Activated CD4-positive, alpha-beta T cell treated with anti-CD3 and anti-CD28 coated beads, Interleukin-2, amount 10 ng/mL, durations not matched to agents 24 days and 14 days (primary cell): ENCODE measurements at regions not wholly inside any gene's neighbourhood (a gene's known extent, or its start where the extent isn't known, plus 50 kb on each side); places are given as distances from the start of the nearest gene placed in this dataset.

Experiments used
- DNase-seq: peaks from one replicate; pipeline ENCODE4 v3.0.0; 2022
- H3K27ac Mint-ChIP-seq: one replicate; pipeline ENCODE4 v1.8.0; 2022; ENCODE audit warnings: mild to moderate bottlenecking, mixed read lengths
- H3K27me3 Mint-ChIP-seq: one replicate; pipeline ENCODE4 v1.8.0; 2022; ENCODE audit warnings: mixed read lengths
- H3K36me3 Mint-ChIP-seq: one replicate; pipeline ENCODE4 v1.8.0; 2022; ENCODE audit warnings: low read depth, mild to moderate bottlenecking, mixed read lengths
- H3K4me1 Mint-ChIP-seq: one replicate; pipeline ENCODE4 v1.8.0; 2021; ENCODE audit warnings: mixed read lengths
- H3K4me3 Mint-ChIP-seq: one replicate; pipeline ENCODE4 v1.8.0; 2022; ENCODE audit warnings: mild to moderate bottlenecking, moderate library complexity, mixed read lengths
- H3K9me3 Mint-ChIP-seq: one replicate; pipeline ENCODE4 v1.8.0; 2021; ENCODE audit warnings: mixed read lengths
- intact Hi-C: fragments of 100-400 bp; cut with micrococcal nuclease; formaldehyde crosslinking; loops from one replicate; pipeline ENCODE4 v1.15.1; 2023

DNA sequence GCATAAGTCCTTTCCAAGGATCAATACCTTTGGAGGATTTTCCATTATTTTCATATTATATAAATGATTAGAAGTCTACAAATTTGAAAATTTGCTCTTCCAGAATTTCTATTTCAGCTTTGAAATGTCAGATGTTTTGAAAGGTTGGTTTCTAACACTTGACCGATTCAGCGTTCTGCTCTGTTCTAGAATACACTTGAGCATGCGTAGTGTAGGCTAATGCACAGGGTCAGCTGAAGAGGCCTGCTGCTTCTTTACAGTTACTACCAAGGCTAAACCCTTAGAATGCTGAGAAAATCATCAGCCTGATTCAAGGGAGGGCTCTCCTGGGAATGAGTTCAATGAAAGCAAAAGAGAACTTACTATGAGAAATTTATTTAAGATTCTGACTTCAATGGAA is 177.6 kb downstream of the RNF144B start:
- H3K27me3 Mint-ChIP-seq = peaks cover 2% of the 10 kb centered on the region
- H3K27ac Mint-ChIP-seq = no peak overlapping the region
- H3K9me3 Mint-ChIP-seq = no peaks in the 10 kb centered on the region
- no peak overlapping the region for H3K4me3 Mint-ChIP-seq
- no peak for DNase-seq
- H3K4me1 Mint-ChIP-seq = no peaks in the 10 kb centered on the region
- H3K36me3 Mint-ChIP-seq = no peaks in the 10 kb centered on the region
- intact Hi-C loops = no loop called here

DNA sequence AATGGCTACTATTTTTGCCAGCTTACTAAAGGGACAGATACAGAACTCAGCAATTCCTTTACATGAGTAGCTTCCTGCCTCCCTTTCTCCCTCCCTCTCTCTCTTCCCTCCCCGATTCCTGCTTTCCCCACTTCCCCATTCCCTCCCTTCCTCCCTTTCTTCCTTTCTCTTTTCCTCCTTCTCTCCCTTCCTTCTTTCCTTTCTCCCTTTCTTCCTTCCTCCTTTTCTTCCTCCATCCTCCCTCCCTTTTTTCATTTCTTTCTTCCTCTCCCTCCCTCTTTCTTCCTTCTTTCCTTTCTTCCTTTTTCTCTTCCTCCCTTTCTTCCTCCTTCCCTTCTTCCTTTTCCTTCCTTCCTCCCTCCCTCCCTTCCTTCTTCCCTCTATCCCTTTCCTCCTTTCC is 178.1 kb downstream of the RNF144B start:
- intact Hi-C loops = no loop called here
- H3K4me1 Mint-ChIP-seq = no peaks in the 10 kb centered on the region
- H3K4me3 Mint-ChIP-seq = no peak overlapping the region
- no peak overlapping the region for H3K27ac Mint-ChIP-seq
- H3K36me3 Mint-ChIP-seq = no peaks in the 10 kb centered on the region
- no peaks in the 10 kb centered on the region for H3K9me3 Mint-ChIP-seq
- no peak for DNase-seq
- peaks cover 2% of the 10 kb centered on the region for H3K27me3 Mint-ChIP-seq

DNA sequence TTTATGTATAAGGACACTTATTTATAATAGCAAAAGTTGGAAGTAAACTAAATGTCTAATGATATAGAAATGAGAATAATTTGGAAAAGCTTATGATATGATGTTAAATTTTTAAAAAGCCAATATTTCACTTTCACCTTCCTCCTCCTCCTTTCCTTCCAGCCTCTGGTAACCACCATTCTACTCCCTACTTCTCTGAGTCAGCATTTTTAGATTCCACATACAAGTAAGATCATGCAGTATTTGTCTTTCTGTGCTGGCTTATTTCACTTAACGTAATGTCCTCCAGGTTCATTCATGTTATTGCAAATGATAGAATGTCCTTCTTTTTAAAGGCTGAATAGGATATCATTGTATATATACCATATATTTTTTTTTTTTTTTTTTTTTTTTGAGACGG is 180.2 kb downstream of the RNF144B start:
- no peaks in the 10 kb centered on the region for H3K36me3 Mint-ChIP-seq
- intact Hi-C loops = no loop called here
- no peaks in the 10 kb centered on the region for H3K9me3 Mint-ChIP-seq
- no peaks in the 10 kb centered on the region for H3K27me3 Mint-ChIP-seq
- no peaks in the 10 kb centered on the region for H3K4me1 Mint-ChIP-seq
- H3K27ac Mint-ChIP-seq = no peak overlapping the region
- no peak overlapping the region for H3K4me3 Mint-ChIP-seq
- no peak for DNase-seq

DNA sequence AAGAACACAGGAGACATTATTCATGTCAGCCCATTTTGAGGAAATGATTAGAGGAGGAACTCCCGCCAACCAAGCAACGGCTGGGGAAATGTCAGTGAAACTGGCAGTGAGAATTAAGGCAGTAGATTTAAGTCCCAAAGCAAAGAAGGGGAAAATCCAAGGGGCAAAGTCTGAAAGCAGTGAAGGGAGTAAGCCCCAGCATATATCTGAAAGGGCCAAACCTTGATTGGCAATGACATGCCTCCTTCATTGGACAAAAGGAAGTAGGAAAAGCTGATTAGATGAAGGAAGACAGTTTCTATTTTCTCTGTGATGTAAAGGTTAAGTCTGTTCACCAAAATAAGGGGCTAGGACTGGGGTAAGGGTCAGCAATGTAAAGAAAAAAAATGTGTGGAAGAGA is 190.3 kb downstream of the RNF144B start:
- Mint-ChIP-seq H3K36me3 (no peaks in the 10 kb centered on the region), H3K4me3 (no peak overlapping the region), H3K9me3 (no peaks in the 10 kb centered on the region), H3K27ac (no peak overlapping the region), H3K4me1 (no peaks in the 10 kb centered on the region), H3K27me3 (no peaks in the 10 kb centered on the region)
- intact Hi-C loops = no loop called here
- no peak for DNase-seq

DNA sequence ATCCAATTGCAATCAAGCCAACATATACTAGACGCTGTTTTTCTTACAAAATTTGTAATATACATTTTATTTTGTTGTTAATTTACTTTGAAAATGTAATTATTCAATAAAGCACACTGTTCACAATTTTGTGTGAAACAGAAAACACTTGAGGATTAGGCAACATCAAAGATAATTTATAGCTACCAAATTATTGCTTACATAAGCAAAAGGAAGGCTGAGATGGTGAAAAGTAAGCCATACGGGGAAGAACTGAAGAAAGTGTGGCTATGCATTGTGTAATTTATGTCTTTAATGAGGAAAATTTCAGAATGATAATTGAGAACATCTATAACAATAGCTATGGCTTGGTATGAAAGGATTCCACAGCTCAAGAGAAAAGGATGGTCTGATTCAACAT is 192.0 kb downstream of the RNF144B start:
- Mint-ChIP-seq H3K4me3 (no peak overlapping the region), H3K27me3 (no peaks in the 10 kb centered on the region), H3K4me1 (no peaks in the 10 kb centered on the region), H3K9me3 (no peaks in the 10 kb centered on the region), H3K36me3 (no peaks in the 10 kb centered on the region), H3K27ac (no peak overlapping the region)
- intact Hi-C loops = no loop called here
- DNase-seq = no peak

DNA sequence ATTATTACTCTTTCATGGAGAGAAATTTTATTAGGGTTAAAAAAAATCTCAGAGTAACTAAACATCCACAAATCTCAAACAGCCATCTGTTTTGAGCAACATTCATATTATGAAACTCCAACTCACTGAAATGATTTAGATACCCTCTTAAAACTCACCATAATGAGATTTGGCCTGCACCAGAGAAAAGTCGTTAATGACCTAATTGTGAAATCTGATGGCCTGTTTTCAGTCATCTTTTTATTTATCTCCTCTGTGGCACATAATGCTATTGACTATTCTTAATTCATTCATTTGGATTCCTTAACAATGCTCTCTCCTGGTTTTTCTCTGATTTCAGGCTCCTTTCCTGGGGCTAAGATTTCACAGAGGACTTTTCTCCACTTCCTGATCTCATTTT is 192.7 kb downstream of the RNF144B start:
- no peak overlapping the region for H3K27ac Mint-ChIP-seq
- no peaks in the 10 kb centered on the region for H3K9me3 Mint-ChIP-seq
- no peak for DNase-seq
- intact Hi-C loops = no loop called here
- no peaks in the 10 kb centered on the region for H3K4me1 Mint-ChIP-seq
- no peak overlapping the region for H3K4me3 Mint-ChIP-seq
- H3K36me3 Mint-ChIP-seq = no peaks in the 10 kb centered on the region
- H3K27me3 Mint-ChIP-seq = no peaks in the 10 kb centered on the region

DNA sequence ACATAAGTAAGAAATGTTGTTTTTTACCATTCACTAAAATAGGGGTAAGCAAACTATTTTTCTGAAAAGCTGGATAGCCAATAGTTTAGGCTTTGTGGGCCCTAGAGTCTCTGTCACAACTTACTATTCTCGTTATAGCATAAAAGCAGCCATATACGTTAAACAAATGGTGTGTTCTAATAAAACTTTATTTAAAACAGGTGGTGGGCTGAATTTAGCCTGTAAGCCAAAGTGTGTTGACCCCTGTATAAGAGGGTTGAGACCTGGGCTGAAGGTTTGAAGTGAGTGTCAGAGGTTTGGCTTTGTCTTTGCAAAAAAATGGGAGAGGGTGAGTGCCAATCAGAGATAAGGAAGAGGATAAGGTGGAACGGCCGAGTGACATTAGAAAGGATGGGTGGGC is 197.2 kb downstream of the RNF144B start:
- H3K27me3 Mint-ChIP-seq = no peaks in the 10 kb centered on the region
- no peaks in the 10 kb centered on the region for H3K9me3 Mint-ChIP-seq
- intact Hi-C loops = no loop called here
- H3K4me1 Mint-ChIP-seq = no peaks in the 10 kb centered on the region
- no peak overlapping the region for H3K4me3 Mint-ChIP-seq
- no peak for DNase-seq
- no peak overlapping the region for H3K27ac Mint-ChIP-seq
- H3K36me3 Mint-ChIP-seq = no peaks in the 10 kb centered on the region

DNA sequence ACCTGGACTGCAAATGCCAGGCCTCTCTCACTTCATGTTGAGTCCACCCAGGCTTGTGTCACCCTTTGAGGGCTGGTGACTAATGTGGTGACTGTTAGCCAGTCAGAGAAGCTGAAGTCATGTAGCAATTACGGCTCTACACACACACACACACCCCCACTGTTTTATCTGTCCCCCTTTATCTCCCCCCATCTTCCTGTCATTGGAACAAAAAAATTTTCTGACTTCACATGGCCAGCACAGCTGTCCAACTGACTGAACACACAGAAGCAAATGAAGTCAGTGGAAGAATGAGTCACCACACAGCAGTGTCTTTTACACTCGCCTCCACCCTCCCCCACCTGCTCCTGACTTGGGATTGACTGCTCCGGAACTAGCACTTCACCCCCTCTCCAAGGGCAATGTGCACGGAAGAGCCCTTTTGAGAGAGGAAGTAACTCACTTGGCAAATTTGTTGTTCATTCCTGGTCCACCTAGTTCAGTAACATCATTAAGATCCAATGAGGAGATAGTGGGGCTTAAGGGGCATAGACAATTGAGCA is 198.0 kb downstream of the RNF144B start:
- Mint-ChIP-seq H3K4me1 (no peaks in the 10 kb centered on the region), H3K4me3 (no peak overlapping the region), H3K27ac (no peak overlapping the region), H3K36me3 (no peaks in the 10 kb centered on the region), H3K27me3 (no peaks in the 10 kb centered on the region), H3K9me3 (no peaks in the 10 kb centered on the region)
- DNase-seq = no peak
- intact Hi-C loops = no loop called here

DNA sequence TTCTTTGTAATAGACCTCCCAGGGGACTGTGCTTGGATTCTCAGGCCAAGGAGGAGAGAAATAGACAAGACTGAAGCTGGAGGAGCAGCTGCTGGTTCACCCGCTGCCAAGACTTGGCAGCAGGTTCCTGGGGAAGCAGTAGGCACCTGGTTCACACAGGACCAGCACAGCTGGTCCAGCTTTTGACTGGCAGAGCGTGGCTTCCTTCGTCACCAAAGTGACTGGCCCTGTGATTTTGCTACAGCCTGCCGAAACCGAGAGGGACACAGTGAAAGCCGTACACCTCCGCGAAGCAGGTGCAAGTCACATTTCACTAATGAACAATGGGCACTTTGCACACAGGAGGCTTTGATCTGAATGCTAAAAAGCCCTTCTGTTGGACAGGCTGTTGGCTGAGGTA is 199.0 kb downstream of the RNF144B start:
- Mint-ChIP-seq H3K27ac (no peak overlapping the region), H3K36me3 (no peaks in the 10 kb centered on the region), H3K4me3 (no peak overlapping the region), H3K4me1 (no peaks in the 10 kb centered on the region), H3K27me3 (no peaks in the 10 kb centered on the region), H3K9me3 (no peaks in the 10 kb centered on the region)
- no peak for DNase-seq
- intact Hi-C loops = no loop called here

DNA sequence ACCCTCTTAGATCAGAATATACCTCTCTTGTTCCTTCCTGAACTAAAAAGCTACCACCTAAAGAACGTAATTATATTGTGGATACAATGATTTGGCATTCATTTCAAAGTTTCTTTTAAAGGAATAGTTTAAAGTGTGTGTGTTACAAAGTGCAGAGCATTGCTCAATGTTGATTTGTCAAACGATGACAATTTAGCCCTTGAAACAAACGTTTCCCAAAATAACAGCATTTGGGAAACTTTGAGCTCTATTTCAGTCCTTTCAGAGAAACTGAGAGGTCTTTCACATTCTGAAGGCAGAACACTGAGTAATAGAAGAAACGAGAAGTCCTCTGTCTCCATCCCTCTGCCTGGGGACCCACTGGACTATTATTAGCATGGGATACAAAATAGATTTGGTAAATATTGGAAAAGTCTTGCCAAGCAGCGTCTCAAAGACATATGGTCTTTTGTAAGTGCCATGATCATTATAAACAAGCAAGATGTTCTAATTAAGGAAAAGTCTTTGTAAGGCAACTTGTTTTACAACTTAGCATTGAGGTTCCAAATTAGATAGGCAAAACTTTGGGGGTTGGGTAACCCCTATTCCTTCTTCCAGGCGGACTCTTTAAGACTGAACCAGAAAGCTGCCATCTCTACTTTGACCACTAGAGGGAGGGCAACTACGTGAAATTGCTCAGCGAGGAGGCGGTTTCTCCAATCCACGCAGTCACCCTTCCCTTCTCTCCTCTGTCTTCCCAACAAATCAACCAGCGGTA is 208.8 kb downstream of the RNF144B start:
- intact Hi-C loops = no loop called here
- peak; percentile 80 for DNase-seq
- Mint-ChIP-seq H3K27me3 (peaks cover 9% of the 10 kb centered on the region), H3K27ac (no peak overlapping the region), H3K36me3 (no peaks in the 10 kb centered on the region), H3K9me3 (no peaks in the 10 kb centered on the region), H3K4me3 (no peak overlapping the region), H3K4me1 (no peaks in the 10 kb centered on the region)

DNA sequence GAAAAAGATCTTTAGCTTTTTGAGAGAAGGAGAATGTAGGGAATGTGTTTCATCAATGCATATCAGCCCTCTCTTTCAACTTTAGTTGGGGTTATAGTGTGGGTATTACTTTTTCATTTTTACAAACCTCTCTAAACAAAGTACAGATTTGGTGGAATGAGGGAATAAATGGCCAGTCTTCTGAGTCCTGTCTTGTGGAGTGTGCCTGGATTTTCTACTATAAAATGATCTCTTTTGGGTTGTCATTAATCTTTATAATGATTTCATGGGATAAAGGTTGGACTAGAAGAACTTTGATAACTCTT is 209.3 kb downstream of the RNF144B start:
- no peaks in the 10 kb centered on the region for H3K36me3 Mint-ChIP-seq
- no peak overlapping the region for H3K4me3 Mint-ChIP-seq
- H3K27me3 Mint-ChIP-seq = peaks cover 9% of the 10 kb centered on the region
- H3K9me3 Mint-ChIP-seq = no peaks in the 10 kb centered on the region
- no peaks in the 10 kb centered on the region for H3K4me1 Mint-ChIP-seq
- intact Hi-C loops = no loop called here
- DNase-seq = no peak
- H3K27ac Mint-ChIP-seq = no peak overlapping the region

DNA sequence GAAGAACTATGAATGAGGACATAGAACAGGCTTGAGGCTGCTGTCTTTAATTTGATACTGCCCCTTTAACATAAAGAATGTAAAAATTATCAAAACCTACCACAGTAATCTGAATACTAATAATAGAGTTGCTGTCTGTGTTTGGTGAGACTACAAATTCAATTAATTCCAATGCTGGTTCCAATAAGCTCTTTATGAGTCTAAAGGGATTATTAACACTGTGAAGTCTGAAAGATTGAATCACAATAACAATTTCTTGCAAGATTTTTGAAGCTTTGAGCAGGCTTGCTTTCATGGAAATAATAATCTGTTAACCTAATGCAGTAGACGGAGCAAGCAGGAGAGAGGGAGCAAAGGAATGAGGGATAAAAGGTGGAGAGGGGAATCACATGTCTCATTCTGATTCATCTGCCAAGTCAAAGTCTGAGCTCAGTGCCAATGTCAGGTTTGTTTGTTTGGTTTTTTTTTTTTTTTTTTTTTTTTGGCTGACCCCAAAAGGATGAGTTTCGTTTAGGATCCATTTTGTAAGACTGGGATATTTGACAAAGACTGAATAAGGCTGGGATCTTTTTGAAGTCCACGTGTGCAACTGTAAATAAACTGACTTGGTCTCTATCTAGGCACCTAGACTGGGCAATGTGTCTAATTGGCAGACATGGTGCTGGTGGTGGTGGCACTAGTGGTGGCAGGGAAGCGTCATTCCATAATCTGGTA is 211.6 kb downstream of the RNF144B start:
- no peak overlapping the region for H3K4me3 Mint-ChIP-seq
- H3K36me3 Mint-ChIP-seq = no peaks in the 10 kb centered on the region
- peaks cover 9% of the 10 kb centered on the region for H3K27me3 Mint-ChIP-seq
- H3K4me1 Mint-ChIP-seq = no peaks in the 10 kb centered on the region
- H3K27ac Mint-ChIP-seq = no peak overlapping the region
- intact Hi-C loops = no loop called here
- no peak for DNase-seq
- H3K9me3 Mint-ChIP-seq = no peaks in the 10 kb centered on the region

DNA sequence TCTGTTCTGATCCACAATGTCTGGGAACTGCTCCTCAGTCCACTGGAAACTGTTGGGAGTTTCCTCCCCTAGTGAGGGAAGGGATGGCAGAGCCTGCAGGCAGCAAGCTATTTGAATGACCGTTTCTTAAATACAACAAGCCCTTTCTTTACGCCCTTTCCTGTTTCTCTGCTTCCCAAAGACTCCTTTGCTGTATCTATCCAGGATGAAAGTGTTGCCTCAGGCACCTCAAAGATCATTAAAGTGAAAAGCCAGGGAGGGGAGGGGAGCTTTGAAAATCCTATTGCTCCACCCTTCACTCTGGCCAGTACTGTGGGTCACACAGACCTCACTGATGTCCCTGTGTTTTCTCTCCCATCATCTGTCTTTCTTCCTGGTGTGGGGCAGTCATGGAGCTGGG is 213.1 kb downstream of the RNF144B start:
- intact Hi-C loops = no loop called here
- no peak overlapping the region for H3K4me3 Mint-ChIP-seq
- no peaks in the 10 kb centered on the region for H3K4me1 Mint-ChIP-seq
- H3K9me3 Mint-ChIP-seq = no peaks in the 10 kb centered on the region
- no peak overlapping the region for H3K27ac Mint-ChIP-seq
- DNase-seq = no peak
- H3K36me3 Mint-ChIP-seq = no peaks in the 10 kb centered on the region
- H3K27me3 Mint-ChIP-seq = peaks cover 9% of the 10 kb centered on the region

DNA sequence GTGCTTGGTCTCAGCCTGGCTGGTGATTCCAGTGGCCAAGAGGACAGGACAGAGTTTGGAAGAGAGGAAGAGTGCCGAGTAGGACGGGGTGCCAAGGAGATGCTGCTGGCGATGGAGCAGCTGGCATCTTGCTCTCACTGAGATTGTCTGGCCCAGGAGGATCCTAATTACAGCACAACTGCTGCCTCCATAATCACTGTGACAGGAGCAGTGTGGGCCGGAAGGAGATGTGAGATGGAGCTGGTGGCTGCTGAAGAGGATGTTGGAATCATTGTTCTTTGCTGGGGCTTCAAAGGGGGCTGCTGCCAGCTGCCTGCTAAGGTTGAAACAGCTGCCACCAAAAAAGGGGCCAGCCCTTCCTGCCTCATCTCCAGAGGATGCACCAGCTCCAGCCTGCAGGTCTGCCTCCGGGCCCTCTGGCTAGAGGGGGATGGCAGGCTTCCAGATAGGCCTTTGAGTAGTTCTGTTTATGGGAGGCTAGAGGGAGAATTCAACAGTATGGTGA is 214.4 kb downstream of the RNF144B start:
- no peaks in the 10 kb centered on the region for H3K36me3 Mint-ChIP-seq
- H3K9me3 Mint-ChIP-seq = no peaks in the 10 kb centered on the region
- intact Hi-C loops = no loop called here
- H3K27ac Mint-ChIP-seq = no peak overlapping the region
- no peak for DNase-seq
- peaks cover 6% of the 10 kb centered on the region for H3K27me3 Mint-ChIP-seq
- no peaks in the 10 kb centered on the region for H3K4me1 Mint-ChIP-seq
- no peak overlapping the region for H3K4me3 Mint-ChIP-seq
